ENCODE measurements at regions not wholly inside any gene's neighbourhood (a gene's known extent, or its start where the extent isn't known, plus 50 kb on each side); places are given as distances from the start of the nearest gene placed in this dataset.

DNA sequence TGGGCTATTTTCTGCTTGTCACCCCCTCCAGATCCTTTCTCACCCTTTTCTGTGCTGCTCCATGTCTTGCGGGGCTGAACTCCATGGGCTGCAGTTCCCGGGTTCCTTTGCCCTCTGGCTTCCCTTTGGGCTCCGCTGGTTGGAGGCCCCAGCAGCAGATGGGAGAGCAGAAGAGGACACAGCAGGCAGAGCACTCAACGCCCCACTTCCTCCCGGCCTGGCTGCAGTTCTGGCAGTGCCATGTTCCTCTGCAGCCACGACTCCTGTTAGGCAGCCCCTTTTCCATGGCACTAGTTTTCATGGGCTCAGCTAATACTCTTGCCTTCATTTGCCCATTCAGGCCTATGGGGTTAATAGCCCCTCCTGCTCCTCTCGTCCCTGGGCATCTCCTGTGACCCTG lies 127.1 kb downstream of the TENT5C start:
- TF ChIP-seq EZH2 (IDR thresholded peaks at IDR 0.05; ENCODE audit: low read length, missing control alignments): no peak
- TF ChIP-seq, protein P1, sequence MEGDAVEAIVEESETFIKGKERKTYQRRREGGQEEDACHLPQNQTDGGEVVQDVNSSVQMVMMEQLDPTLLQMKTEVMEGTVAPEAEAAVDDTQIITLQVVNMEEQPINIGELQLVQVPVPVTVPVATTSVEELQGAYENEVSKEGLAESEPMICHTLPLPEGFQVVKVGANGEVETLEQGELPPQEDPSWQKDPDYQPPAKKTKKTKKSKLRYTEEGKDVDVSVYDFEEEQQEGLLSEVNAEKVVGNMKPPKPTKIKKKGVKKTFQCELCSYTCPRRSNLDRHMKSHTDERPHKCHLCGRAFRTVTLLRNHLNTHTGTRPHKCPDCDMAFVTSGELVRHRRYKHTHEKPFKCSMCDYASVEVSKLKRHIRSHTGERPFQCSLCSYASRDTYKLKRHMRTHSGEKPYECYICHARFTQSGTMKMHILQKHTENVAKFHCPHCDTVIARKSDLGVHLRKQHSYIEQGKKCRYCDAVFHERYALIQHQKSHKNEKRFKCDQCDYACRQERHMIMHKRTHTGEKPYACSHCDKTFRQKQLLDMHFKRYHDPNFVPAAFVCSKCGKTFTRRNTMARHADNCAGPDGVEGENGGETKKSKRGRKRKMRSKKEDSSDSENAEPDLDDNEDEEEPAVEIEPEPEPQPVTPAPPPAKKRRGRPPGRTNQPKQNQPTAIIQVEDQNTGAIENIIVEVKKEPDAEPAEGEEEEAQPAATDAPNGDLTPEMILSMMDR (conservative IDR thresholded peaks at IDR 0.05 in 1 of 2, IDR thresholded peaks at IDR 0.05 in 1 of 2; ENCODE audit: low read depth in 1 of 2, low read length in 2 of 2): no peak
